PFSK-1 (cell line): ENCODE measurements at regions not wholly inside any gene's neighbourhood (a gene's known extent, or its start where the extent isn't known, plus 50 kb on each side); places are given as distances from the start of the nearest gene placed in this dataset.

Source experiments
- FOXP2 ChIP-seq: optimal IDR thresholded peaks from 2 replicates; pipeline ENCODE3; 2011; ENCODE audit warnings: borderline replicate concordance, control low read depth, inconsistent platforms; ENCODE audit not compliant: insufficient read depth; ENCODE audit errors: extremely low read length, extremely low read depth
- POLR2AphosphoS5 ChIP-seq: IDR thresholded peaks from 2 replicates; pipeline ENCODE4 v1.6.1; 2012; ENCODE audit warnings: low read depth, mild to moderate bottlenecking, control low read depth, low read length, moderate library complexity
- REST ChIP-seq, 2 experiments: IDR thresholded peaks; 2 replicates each; pipeline versions ENCODE4 v1.6.1 to v1.8.0; 2011 to 2012; ENCODE audit warnings: low read depth in 2 of 2, low read length in 2 of 2, control low read depth in 1 of 2, inconsistent platforms in 1 of 2, mild to moderate bottlenecking in 1 of 2, moderate library complexity in 1 of 2; ENCODE audit not compliant: insufficient read depth in 1 of 2
- SIN3A ChIP-seq: IDR thresholded peaks from 2 replicates; pipeline ENCODE4 v1.6.1; 2012; ENCODE audit warnings: mild to moderate bottlenecking, low read length, moderate library complexity, borderline replicate concordance; ENCODE audit not compliant: insufficient read depth
- TAF1 ChIP-seq: IDR thresholded peaks from 2 replicates; pipeline ENCODE4 v1.6.1; 2012; ENCODE audit warnings: low read length, control low read depth, borderline replicate concordance; ENCODE audit not compliant: insufficient read depth

- TF ChIP-seq SIN3A, result no peak
- no peak for TF ChIP-seq TAF1
- no peak for TF ChIP-seq FOXP2
- no peak for TF ChIP-seq POLR2AphosphoS5
- TF ChIP-seq REST (IDR thresholded peaks at IDR 0.05; ENCODE audit: insufficient read depth in 1 of 2, low read depth in 2 of 2, low read length in 2 of 2), result no peak
Measured at GRCh38 chr13:88136098-88136790, 465.1 kb downstream of the SLITRK5 start.

- no peak for TF ChIP-seq TAF1
- no peak for TF ChIP-seq FOXP2
- TF ChIP-seq SIN3A, result no peak
- TF ChIP-seq POLR2AphosphoS5, result no peak
- no peak for TF ChIP-seq REST (IDR thresholded peaks at IDR 0.05; ENCODE audit: insufficient read depth in 1 of 2, low read depth in 2 of 2, low read length in 2 of 2)
Measured at GRCh38 chr13:88142653-88143052, 471.5 kb downstream of the SLITRK5 start.

GRCh38 chr13:88144580-88144979 is 473.4 kb downstream of the SLITRK5 start:
- TF ChIP-seq REST (IDR thresholded peaks at IDR 0.05; ENCODE audit: insufficient read depth in 1 of 2, low read depth in 2 of 2, low read length in 2 of 2) (no peak), POLR2AphosphoS5 (no peak)

GRCh38 chr13:88153353-88153752 is 482.2 kb downstream of the SLITRK5 start:
- TF ChIP-seq REST (IDR thresholded peaks at IDR 0.05; ENCODE audit: insufficient read depth in 1 of 2, low read depth in 2 of 2, low read length in 2 of 2) (no peak), TAF1 (no peak), SIN3A (no peak), POLR2AphosphoS5 (no peak), FOXP2 (no peak)

GRCh38 chr13:88154001-88154400 is 482.8 kb downstream of the SLITRK5 start:
- TF ChIP-seq FOXP2, result no peak
- TF ChIP-seq REST (IDR thresholded peaks at IDR 0.05; ENCODE audit: insufficient read depth in 1 of 2, low read depth in 2 of 2, low read length in 2 of 2), result no peak
- no peak for TF ChIP-seq POLR2AphosphoS5
- no peak for TF ChIP-seq SIN3A
- no peak for TF ChIP-seq TAF1
